H1 (cell line): ENCODE measurements at regions not wholly inside any gene's neighbourhood (a gene's known extent, or its start where the extent isn't known, plus 50 kb on each side); places are given as distances from the start of the nearest gene placed in this dataset.

Experiments
- POLR2AphosphoS5 ChIP-seq: IDR thresholded peaks from 2 replicates; pipeline ENCODE4 v1.6.1; 2011; ENCODE audit warnings: low read depth, low read length
- RXRA ChIP-seq: IDR thresholded peaks from 2 replicates; pipeline ENCODE4 v1.6.1; 2011; ENCODE audit warnings: low read depth, mild to moderate bottlenecking, low read length, moderate library complexity; ENCODE audit not compliant: insufficient read depth
- TAF7 ChIP-seq: optimal IDR thresholded peaks from 2 replicates; pipeline ENCODE3; 2011; ENCODE audit warnings: low read depth, mild to moderate bottlenecking, inconsistent platforms, low read length, moderate library complexity, borderline replicate concordance
- USF2 ChIP-seq: IDR thresholded peaks from 2 replicates; pipeline ENCODE4 v1.6.1; 2011; ENCODE audit warnings: low read length, improper control_type of control experiment
- YY1 ChIP-seq: IDR thresholded peaks from 2 replicates; pipeline ENCODE4 v1.6.1; 2011; ENCODE audit warnings: low read depth, mild to moderate bottlenecking, low read length

GRCh38 chr6:15798533-15799255 lies 135.9 kb upstream of the DTNBP1 start (continued):
- no peak for TF ChIP-seq USF2
- no peak for TF ChIP-seq YY1
- TF ChIP-seq RXRA: no peak
- TF ChIP-seq POLR2AphosphoS5: no peak
- no peak for TF ChIP-seq TAF7
